ENCODE measurements at regions not wholly inside any gene's neighbourhood (a gene's known extent, or its start where the extent isn't known, plus 50 kb on each side); places are given as distances from the start of the nearest gene placed in this dataset.

GRCh38 chr4:34363842-34364241 is 1880.5 kb downstream of the ARAP2 start:
- Histone ChIP-seq H3K27ac (ENCODE audit: low read depth, low read length) (no peak overlapping the region), H3K36me3 (ENCODE audit: insufficient read depth, low read length) (no peaks in the 10 kb centered on the region), H3K27me3 (ENCODE audit: insufficient read depth, low read length) (no peaks in the 10 kb centered on the region), H3K4me3 (ENCODE audit: low read length in 2 of 2) (no peak overlapping the region), H3K4me1 (ENCODE audit: insufficient read depth, low read length) (no peaks in the 10 kb centered on the region), H3K9me3 (ENCODE audit: control insufficient read depth in 1 of 2, low read length in 2 of 2) (no peaks in the 10 kb centered on the region)
- H3K27ac Mint-ChIP-seq, result no peak overlapping the region
- intact Hi-C loops (cut with micrococcal nuclease), result no loop called here
- peaks cover 2 to 20% (median 12%) of the 10 kb centered on the region in 8 donors for H3K9me3 Mint-ChIP-seq
- ChIA-PET CTCF (ENCODE audit: partially characterized antibody) (interaction anchor here (0.7 kb wide), 1 partner anchor 60 kb away, joined by 3 read pairs; no protein-coding TSS in a partner anchor), POLR2A (ENCODE audit: partially characterized antibody) (no interaction called here)
- no peaks in the 10 kb centered on the region for H3K36me3 Mint-ChIP-seq
- H3K4me1 Mint-ChIP-seq, result no peaks in the 10 kb centered on the region
- H3K27me3 Mint-ChIP-seq, result no peaks in the 10 kb centered on the region
- H3K4me3 Mint-ChIP-seq, result no peak overlapping the region
- DNase-seq, result no peak

GRCh38 chr4:34365946-34366345 is 1878.4 kb downstream of the ARAP2 start:
- Mint-ChIP-seq H3K4me3 (no peak overlapping the region), H3K9me3 (peaks cover 2 to 24% (median 12%) of the 10 kb centered on the region in 8 donors), H3K4me1 (no peaks in the 10 kb centered on the region), H3K36me3 (no peaks in the 10 kb centered on the region), H3K27me3 (no peaks in the 10 kb centered on the region), H3K27ac (no peak overlapping the region)
- intact Hi-C loops (cut with micrococcal nuclease), result no loop called here
- no peak overlapping the region for H3K4me3 ChIP-seq (ENCODE audit: low read length in 2 of 2)
- H3K9me3 ChIP-seq (ENCODE audit: control insufficient read depth in 1 of 2, low read length in 2 of 2), result no peaks in the 10 kb centered on the region
- H3K36me3 ChIP-seq (ENCODE audit: insufficient read depth, low read length), result no peaks in the 10 kb centered on the region
- no peak for DNase-seq
- no peaks in the 10 kb centered on the region for H3K4me1 ChIP-seq (ENCODE audit: insufficient read depth, low read length)
- POLR2A ChIA-PET (ENCODE audit: partially characterized antibody), result no interaction called here
- H3K27me3 ChIP-seq (ENCODE audit: insufficient read depth, low read length), result no peaks in the 10 kb centered on the region
- CTCF ChIA-PET (ENCODE audit: partially characterized antibody), result no interaction called here
- H3K27ac ChIP-seq (ENCODE audit: low read depth, low read length), result no peak overlapping the region

GRCh38 chr4:34371676-34372075 is 1872.6 kb downstream of the ARAP2 start:
- CTCF ChIA-PET (ENCODE audit: partially characterized antibody), result no interaction called here
- H3K27me3 Mint-ChIP-seq, result no peaks in the 10 kb centered on the region
- H3K4me1 Mint-ChIP-seq, result no peaks in the 10 kb centered on the region
- Histone ChIP-seq H3K9me3 (ENCODE audit: control insufficient read depth in 1 of 2, low read length in 2 of 2) (no peaks in the 10 kb centered on the region), H3K36me3 (ENCODE audit: insufficient read depth, low read length) (no peaks in the 10 kb centered on the region), H3K4me1 (ENCODE audit: insufficient read depth, low read length) (no peaks in the 10 kb centered on the region), H3K4me3 (ENCODE audit: low read length in 2 of 2) (no peak overlapping the region), H3K27ac (ENCODE audit: low read depth, low read length) (no peak overlapping the region), H3K27me3 (ENCODE audit: insufficient read depth, low read length) (no peaks in the 10 kb centered on the region)
- DNase-seq, result no peak
- no peak overlapping the region for H3K4me3 Mint-ChIP-seq
- H3K36me3 Mint-ChIP-seq, result no peaks in the 10 kb centered on the region
- intact Hi-C loops (cut with micrococcal nuclease), result no loop called here
- H3K27ac Mint-ChIP-seq, result no peak overlapping the region
- H3K9me3 Mint-ChIP-seq, result peaks cover 2 to 6% (median 5%) of the 10 kb centered on the region in 8 donors
- POLR2A ChIA-PET (ENCODE audit: partially characterized antibody), result no interaction called here

- Histone ChIP-seq H3K4me1 (ENCODE audit: insufficient read depth, low read length) (no peaks in the 10 kb centered on the region), H3K27me3 (ENCODE audit: insufficient read depth, low read length) (no peaks in the 10 kb centered on the region), H3K27ac (ENCODE audit: low read depth, low read length) (no peak overlapping the region), H3K36me3 (ENCODE audit: insufficient read depth, low read length) (no peaks in the 10 kb centered on the region), H3K4me3 (ENCODE audit: low read length in 2 of 2) (no peak overlapping the region), H3K9me3 (ENCODE audit: control insufficient read depth in 1 of 2, low read length in 2 of 2) (no peaks in the 10 kb centered on the region)
- Mint-ChIP-seq H3K36me3 (no peaks in the 10 kb centered on the region), H3K27ac (no peak overlapping the region), H3K4me1 (no peaks in the 10 kb centered on the region), H3K9me3 (peaks cover 0 to 8% (median 4%) of the 10 kb centered on the region in 8 donors), H3K27me3 (no peaks in the 10 kb centered on the region), H3K4me3 (no peak overlapping the region)
- CTCF ChIA-PET (ENCODE audit: partially characterized antibody), result no interaction called here
- intact Hi-C loops (cut with micrococcal nuclease), result no loop called here
- DNase-seq, result no peak
- POLR2A ChIA-PET (ENCODE audit: partially characterized antibody), result no interaction called here
These were observed 1871.5 kb downstream of the ARAP2 start for GRCh38 chr4:34372815-34373214.

- intact Hi-C loops (cut with micrococcal nuclease), result no loop called here
- Histone ChIP-seq H3K36me3 (ENCODE audit: insufficient read depth, low read length) (no peaks in the 10 kb centered on the region), H3K27me3 (ENCODE audit: insufficient read depth, low read length) (no peaks in the 10 kb centered on the region), H3K4me3 (ENCODE audit: low read length in 2 of 2) (no peak overlapping the region), H3K4me1 (ENCODE audit: insufficient read depth, low read length) (no peaks in the 10 kb centered on the region), H3K9me3 (ENCODE audit: control insufficient read depth in 1 of 2, low read length in 2 of 2) (no peaks in the 10 kb centered on the region), H3K27ac (ENCODE audit: low read depth, low read length) (no peak overlapping the region)
- ChIA-PET POLR2A (ENCODE audit: partially characterized antibody) (no interaction called here), CTCF (ENCODE audit: partially characterized antibody) (no interaction called here)
- Mint-ChIP-seq H3K27ac (no peak overlapping the region), H3K36me3 (no peaks in the 10 kb centered on the region), H3K4me3 (no peak overlapping the region), H3K4me1 (no peaks in the 10 kb centered on the region), H3K27me3 (no peaks in the 10 kb centered on the region), H3K9me3 (peaks cover 0 to 8% (median 2%) of the 10 kb centered on the region in 8 donors)
- no peak for DNase-seq
These were observed 1870.9 kb downstream of the ARAP2 start for GRCh38 chr4:34373456-34373855.

GRCh38 chr4:34412233-34412632 is 1832.1 kb downstream of the ARAP2 start:
- Histone ChIP-seq H3K36me3 (ENCODE audit: insufficient read depth, low read length) (no peaks in the 10 kb centered on the region), H3K9me3 (ENCODE audit: control insufficient read depth in 1 of 2, low read length in 2 of 2) (peaks cover 0 to 5% of the 10 kb centered on the region in 2 donors), H3K4me3 (ENCODE audit: low read length in 2 of 2) (no peak overlapping the region), H3K4me1 (ENCODE audit: insufficient read depth, low read length) (no peaks in the 10 kb centered on the region), H3K27me3 (ENCODE audit: insufficient read depth, low read length) (no peaks in the 10 kb centered on the region), H3K27ac (ENCODE audit: low read depth, low read length) (no peak overlapping the region)
- intact Hi-C loops (cut with micrococcal nuclease), result no loop called here
- Mint-ChIP-seq H3K36me3 (no peaks in the 10 kb centered on the region), H3K27ac (no peak overlapping the region), H3K27me3 (no peaks in the 10 kb centered on the region), H3K4me1 (no peaks in the 10 kb centered on the region), H3K4me3 (no peak overlapping the region), H3K9me3 (peaks cover 5 to 31% (median 19%) of the 10 kb centered on the region in 8 donors)
- CTCF ChIA-PET (ENCODE audit: partially characterized antibody), result no interaction called here
- no peak for DNase-seq
- POLR2A ChIA-PET (ENCODE audit: partially characterized antibody), result no interaction called here

- no peaks in the 10 kb centered on the region for H3K36me3 Mint-ChIP-seq
- Histone ChIP-seq H3K4me3 (ENCODE audit: low read length in 2 of 2) (no peak overlapping the region), H3K4me1 (ENCODE audit: insufficient read depth, low read length) (no peaks in the 10 kb centered on the region), H3K27ac (ENCODE audit: low read depth, low read length) (no peak overlapping the region), H3K9me3 (ENCODE audit: control insufficient read depth in 1 of 2, low read length in 2 of 2) (peaks cover 0 to 5% of the 10 kb centered on the region in 2 donors), H3K27me3 (ENCODE audit: insufficient read depth, low read length) (no peaks in the 10 kb centered on the region), H3K36me3 (ENCODE audit: insufficient read depth, low read length) (no peaks in the 10 kb centered on the region)
- no peak overlapping the region for H3K27ac Mint-ChIP-seq
- H3K27me3 Mint-ChIP-seq, result no peaks in the 10 kb centered on the region
- CTCF ChIA-PET (ENCODE audit: partially characterized antibody), result no interaction called here
- no peaks in the 10 kb centered on the region for H3K4me1 Mint-ChIP-seq
- POLR2A ChIA-PET (ENCODE audit: partially characterized antibody), result no interaction called here
- no peak overlapping the region for H3K4me3 Mint-ChIP-seq
- intact Hi-C loops (cut with micrococcal nuclease), result no loop called here
- peaks cover 5 to 31% (median 19%) of the 10 kb centered on the region in 8 donors for H3K9me3 Mint-ChIP-seq
- DNase-seq, result no peak
These were observed 1831.4 kb downstream of the ARAP2 start for GRCh38 chr4:34412911-34413310.

GRCh38 chr4:34417160-34417559 is 1827.2 kb downstream of the ARAP2 start:
- Mint-ChIP-seq H3K27me3 (no peaks in the 10 kb centered on the region), H3K4me3 (no peak overlapping the region), H3K9me3 (peaks cover 0 to 20% (median 12%) of the 10 kb centered on the region in 8 donors), H3K36me3 (no peaks in the 10 kb centered on the region), H3K27ac (no peak overlapping the region), H3K4me1 (no peaks in the 10 kb centered on the region)
- no peak for DNase-seq
- Histone ChIP-seq H3K9me3 (ENCODE audit: control insufficient read depth in 1 of 2, low read length in 2 of 2) (peaks cover 0 to 8% of the 10 kb centered on the region in 2 donors), H3K36me3 (ENCODE audit: insufficient read depth, low read length) (no peaks in the 10 kb centered on the region), H3K27ac (ENCODE audit: low read depth, low read length) (no peak overlapping the region), H3K27me3 (ENCODE audit: insufficient read depth, low read length) (no peaks in the 10 kb centered on the region), H3K4me1 (ENCODE audit: insufficient read depth, low read length) (no peaks in the 10 kb centered on the region), H3K4me3 (ENCODE audit: low read length in 2 of 2) (no peak overlapping the region)
- intact Hi-C loops (cut with micrococcal nuclease), result no loop called here
- ChIA-PET CTCF (ENCODE audit: partially characterized antibody) (no interaction called here), POLR2A (ENCODE audit: partially characterized antibody) (no interaction called here)
